SKM-1 (cell line): ENCODE measurements at regions not wholly inside any gene's neighbourhood (a gene's known extent, or its start where the extent isn't known, plus 50 kb on each side); places are given as distances from the start of the nearest gene placed in this dataset.
A peak's percentile ranks its signal among the peaks of the same experiment; 100 is the strongest.

ENCODE experiments used
- DNase-seq: peaks from one replicate; lab custom pipeline; 2025; ENCODE audit not compliant: unreplicated experiment; lab: John Stamatoyannopoulos, UW

GRCh38 chr4:176971576-176972115, 178.9 kb upstream of the VEGFC start:
- DNase-seq = no peak

GRCh38 chr4:176979416-176979815, 186.7 kb upstream of the VEGFC start:
- DNase-seq = peak; percentile 6

- peak; percentile 3 for DNase-seq
Observed at GRCh38 chr4:176981074-176981473, 188.4 kb upstream of the VEGFC start.

GRCh38 chr4:176981551-176981950, 188.8 kb upstream of the VEGFC start:
- no peak for DNase-seq

- no peak for DNase-seq
Observed at GRCh38 chr4:176988226-176988625, 195.5 kb upstream of the VEGFC start.

DNA sequence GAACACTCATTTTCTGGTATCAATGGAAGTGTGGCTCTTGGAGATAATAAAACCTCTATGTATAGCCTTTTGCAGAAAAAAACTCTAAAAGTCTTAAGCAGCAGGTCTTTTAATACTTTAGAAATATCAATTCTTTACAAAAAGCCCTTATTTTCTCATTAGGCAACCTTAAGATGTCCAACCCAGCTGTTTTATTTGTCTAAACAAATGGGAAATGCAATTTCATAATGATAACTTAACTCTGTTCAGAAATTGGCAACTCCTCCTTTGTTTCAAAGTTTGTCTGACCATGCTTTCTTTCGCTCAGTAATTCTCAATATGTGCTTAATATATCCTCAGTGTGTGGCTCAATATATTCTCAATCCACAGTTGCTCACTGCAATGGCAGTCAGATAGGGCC, 196.5 kb upstream of the VEGFC start:
- DNase-seq = no peak

- DNase-seq = no peak
Observed at GRCh38 chr4:176999935-177000543, 207.3 kb upstream of the VEGFC start.

DNA sequence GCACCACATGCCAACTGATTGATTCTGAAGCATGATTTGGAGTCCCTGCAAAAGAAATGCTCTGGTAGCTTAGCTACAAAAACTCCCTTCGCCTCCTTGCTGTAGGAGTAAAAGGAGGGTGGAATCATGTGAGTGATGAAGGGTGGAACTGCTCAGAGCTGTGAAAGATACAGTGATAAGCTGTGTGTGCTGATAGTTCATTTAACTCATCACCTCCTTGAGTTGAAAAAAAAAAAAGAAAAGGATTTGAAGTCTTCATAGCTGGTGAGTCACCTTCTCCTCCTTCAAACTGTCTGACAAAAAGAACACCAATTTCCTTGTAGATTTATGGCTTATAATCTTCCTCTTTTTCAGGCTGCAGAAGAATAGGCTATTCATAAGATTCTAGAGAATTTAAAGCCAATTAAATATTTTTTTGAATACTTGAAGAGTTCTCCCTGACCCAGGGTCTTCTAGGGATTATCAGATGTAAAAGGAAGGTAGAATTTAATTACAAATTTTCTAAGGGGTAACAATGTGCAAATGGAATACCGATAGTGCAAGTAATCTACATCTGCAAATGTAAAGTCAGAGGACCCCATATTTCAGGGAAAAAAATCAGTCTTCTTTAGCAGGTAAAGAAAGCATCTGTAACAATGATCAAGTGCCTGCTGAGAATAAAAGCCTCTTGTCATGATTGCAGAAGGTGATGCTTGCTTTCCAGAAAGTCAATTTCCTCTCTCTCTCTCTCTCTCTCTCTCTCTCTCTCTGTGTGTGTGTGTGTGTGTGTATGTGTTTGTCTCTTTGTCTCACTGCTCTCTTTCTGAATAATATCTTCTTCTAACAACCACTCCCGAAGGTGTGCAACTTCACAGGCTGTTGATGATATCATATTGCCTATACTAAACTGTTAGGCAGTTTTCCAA, 208.8 kb upstream of the VEGFC start:
- DNase-seq = no peak

- DNase-seq = no peak
Observed at GRCh38 chr4:177005674-177006230, 213.0 kb upstream of the VEGFC start.

DNA sequence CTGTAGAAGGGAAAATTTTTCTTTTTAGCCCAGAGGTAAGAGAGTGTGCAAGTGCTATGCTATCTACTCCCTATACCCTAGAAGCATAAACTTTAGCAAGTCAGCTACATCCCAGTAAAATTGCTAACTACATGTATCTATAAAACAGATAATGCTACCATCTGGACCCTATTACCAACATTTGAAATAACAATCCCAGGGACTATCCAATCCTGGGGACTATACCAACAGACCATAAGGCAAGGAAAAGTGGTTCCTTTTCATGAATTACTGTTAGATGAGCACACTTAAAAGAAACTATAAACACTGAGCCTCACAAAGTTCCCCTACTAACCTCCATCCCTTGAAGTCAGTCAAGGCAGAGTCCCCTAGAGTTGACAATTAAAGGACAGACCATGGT, 213.6 kb upstream of the VEGFC start:
- DNase-seq = no peak

DNA sequence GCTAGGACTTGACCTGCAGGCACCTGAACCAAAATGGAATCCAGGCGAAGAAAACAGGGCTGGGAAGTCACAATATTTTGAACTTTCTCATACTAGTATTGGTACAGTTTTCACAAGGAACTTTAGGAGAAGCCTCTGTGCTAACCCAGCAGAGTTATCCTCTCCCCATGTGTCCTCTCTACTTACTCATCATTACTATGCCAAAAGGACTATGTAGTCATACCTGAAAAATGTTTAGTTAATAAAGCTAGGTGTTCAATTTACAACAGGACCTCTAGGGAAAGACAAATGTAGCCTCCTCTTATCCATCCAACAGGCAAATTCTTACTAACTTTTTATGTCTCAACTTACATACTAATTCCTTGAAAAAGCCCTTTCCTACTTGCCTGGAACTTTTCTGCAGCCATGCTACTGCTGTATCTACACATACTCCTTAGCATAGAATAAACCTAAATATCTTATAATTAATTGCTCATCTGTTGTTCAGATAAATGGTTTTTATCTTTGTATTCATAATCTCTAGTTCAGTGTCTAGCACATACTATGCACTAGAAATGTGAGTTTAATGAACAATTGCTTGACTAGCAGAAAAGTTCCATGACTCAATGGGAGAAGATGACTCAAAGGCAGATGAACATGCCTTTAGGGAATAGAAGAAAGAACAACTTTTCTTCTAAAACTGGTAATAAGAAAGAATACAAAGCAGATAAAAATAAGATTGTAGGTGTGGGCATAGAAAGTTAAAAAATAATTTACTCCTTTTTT, 215.5 kb upstream of the VEGFC start:
- DNase-seq = no peak

- no peak for DNase-seq
Observed at GRCh38 chr4:177008836-177009501, 216.2 kb upstream of the VEGFC start.

DNA sequence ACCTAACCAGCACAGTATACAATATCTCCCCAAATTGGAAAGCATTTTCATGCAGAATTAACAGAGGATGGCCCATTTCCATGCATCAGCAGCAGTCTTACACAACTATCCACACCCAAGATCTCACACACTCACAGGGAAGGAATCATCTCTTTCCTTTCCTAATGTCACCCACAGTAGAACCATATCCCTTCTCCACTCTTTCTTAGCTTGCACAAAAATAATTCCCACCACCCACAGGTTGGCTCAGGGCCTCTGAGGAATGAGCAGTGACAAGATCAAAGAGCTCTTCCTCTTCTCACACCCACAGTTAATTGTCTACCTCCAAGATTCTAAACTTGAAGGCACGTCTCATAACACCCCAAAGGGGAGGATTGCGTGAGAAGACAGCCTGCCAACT, 217.7 kb upstream of the VEGFC start:
- no peak for DNase-seq

DNA sequence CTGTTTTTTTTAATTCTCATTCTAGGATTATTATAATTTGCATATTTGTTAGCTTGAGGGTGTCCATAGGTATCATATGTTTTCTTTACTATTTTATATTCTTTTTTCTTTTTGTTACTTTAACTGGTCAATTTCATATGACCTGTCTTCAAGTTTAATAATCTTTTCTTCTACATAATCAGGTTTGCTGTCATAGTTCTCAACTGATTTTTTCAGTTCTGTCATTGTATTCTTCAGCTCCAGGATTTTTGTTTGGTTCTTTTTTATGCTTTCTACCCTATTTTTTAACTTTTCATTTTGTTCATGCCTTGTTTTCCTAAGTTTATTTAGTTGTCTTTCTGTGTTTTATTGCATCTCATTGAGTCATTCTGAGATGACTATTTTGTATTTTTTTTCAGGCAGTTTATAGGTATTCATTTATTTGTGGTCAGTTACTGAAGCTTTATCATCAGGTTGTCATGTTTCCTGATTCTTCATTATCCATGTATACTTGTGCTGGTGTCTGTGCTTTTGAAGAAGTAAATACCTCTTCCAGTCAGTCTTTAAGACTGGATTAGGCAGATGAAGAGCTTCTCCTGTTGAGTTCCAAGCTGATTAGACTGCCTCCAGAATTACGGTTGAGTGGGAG, 220.3 kb upstream of the VEGFC start:
- DNase-seq = no peak

DNA sequence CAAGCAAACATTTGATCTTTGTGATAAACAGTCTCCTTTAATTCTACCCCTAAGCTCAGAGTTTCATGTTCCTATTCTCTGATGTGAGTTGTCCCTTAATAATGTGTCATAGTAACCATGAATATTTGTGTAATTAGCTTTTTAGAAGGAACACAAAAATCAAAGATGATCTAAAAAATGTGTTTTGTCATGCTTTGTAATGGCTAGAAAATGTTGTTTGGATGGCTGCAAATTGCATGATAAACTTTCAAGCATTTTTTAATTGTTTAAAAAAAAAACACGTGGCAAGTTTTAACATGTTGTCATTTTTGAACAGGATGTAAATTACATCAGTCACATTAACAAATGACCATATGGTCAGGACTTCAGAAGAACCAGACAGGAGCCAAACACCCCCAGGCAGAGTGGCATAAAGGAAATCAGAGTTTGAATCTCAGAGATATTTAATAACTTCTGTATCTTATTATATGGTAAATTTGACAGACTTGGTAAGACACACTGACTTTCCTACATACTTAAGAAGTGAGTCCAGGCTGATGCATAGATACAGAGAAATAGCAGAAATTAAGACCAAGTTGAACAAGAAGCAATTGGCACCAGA, 223.9 kb upstream of the VEGFC start:
- DNase-seq = no peak

DNA sequence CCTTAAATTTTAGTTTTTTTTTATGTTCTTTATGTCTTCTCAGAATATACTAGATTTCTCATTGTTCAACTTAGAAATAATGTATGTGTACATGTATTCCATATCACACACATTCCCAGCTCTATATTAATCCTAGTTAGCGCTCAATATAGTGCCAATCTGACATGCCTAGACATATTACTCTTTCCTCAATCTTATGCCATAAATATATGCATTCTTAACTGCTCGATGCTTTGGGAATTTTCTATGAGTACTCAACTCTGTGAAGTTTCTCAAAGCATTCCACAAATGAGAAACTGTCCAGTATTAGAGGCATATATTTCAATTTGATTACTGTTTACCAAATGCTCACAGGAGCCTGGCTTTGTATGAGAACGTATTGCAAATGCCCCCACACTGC, 231.2 kb upstream of the VEGFC start:
- DNase-seq = no peak

GRCh38 chr4:177032341-177032740, 239.6 kb upstream of the VEGFC start:
- no peak for DNase-seq

- no peak for DNase-seq
Observed at GRCh38 chr4:177033135-177033534, 240.4 kb upstream of the VEGFC start.

DNA sequence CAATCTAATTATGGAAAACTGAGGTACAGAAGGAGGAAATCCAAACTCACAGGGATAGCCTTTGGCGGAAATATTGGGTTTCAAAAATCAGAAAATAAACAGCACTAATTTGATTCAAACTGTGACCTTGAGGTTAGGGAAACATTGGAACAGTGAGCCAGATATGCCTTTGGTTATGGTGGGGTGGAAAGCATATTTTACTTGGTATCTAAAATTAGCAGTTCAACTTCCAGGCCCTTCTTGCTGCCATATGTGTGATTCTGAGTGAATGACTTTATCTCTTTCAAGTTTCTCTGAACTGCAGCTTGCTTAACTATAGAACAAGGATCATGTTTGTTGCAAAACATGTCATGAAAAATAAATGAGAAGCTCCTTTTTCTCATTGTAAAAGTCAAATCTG, 240.9 kb upstream of the VEGFC start:
- no peak for DNase-seq

DNA sequence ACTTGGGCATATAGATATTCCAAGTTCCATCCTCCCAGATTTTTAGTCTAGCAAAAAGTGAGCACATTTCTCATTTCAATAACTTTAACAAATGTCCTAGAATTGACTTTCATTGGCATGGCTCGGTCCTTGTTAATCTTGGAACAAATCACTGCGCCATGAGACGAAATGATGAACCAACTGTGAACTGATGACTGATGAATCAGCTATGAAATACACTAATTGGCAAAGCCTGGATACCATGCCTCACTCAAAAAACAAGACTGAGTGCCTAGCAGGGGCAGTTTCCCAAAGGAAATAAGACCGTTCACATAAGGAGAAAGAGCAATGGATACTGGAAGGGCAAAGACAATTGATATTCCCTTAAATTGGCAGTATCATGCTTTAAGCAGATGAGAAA, 248.6 kb upstream of the VEGFC start:
- DNase-seq = no peak
